ENCODE measurements at regions not wholly inside any gene's neighbourhood (a gene's known extent, or its start where the extent isn't known, plus 50 kb on each side); places are given as distances from the start of the nearest gene placed in this dataset.

DNA sequence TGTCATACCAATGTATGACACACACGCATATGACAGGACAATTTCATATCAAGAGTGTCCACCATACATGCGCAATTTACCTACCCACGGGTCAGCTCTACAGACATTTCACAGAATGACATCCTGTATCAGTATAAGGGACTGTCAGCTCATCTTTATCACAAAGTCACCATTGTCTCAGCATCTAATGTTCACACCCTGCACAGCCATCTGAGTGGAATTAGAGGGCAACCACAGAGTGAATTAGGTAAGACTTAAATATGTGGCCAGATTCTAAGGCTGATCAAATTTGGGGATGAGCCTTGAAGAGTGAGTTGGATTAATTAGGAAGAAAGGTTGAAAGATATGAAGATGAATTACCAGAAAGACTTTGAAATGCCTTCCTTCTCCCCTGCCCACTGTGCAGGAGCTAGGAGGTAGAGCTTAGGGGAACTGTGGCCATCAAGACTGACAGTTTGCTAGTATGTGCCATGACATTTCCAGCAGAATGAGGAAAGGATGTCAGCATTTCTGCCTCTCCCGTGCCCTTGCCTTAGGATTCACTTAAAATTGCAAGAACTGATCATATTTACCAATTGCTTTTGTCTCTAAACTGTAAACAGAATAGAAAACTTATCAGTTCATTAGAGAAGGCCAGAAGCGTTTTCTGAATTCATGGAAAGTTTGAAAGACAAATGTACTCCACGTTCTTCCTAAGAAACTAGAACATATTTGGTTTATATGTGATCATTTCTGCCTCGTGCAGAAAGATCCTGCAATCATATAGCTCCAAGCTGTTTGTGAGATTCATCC, 121.1 kb downstream of the DDX1 start:
- no peak for TF ChIP-seq TAF1 (IDR thresholded peaks at IDR 0.05; ENCODE audit: borderline replicate concordance, low read depth, low read length)
- TF ChIP-seq POLR2AphosphoS5 (IDR thresholded peaks at IDR 0.05; ENCODE audit: low read depth, low read length) = no peak
- TF ChIP-seq POLR2A (IDR thresholded peaks at IDR 0.05; ENCODE audit: low read depth, low read length) = no peak
- DNase-seq (ENCODE audit: insufficient read length) = no peak
- FAIRE-seq = no peak

DNA sequence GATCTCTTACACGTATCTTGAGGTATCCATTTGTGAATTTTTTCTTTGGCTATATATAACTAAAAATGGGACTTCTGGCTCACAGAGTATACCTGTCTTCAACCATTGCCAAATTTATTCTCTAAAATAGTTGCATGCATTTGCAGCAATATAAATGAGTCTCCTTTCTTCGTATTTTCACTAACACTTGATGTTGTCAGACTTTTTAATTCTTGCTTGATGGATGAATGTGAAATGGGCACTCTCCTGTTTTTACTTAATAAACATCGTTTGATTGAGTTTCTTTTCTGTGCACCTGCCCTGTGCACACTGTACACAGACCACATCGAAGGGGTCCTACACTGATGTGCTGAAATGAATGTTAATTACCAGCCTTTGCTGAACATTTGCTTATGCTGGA, 121.8 kb downstream of the DDX1 start:
- TF ChIP-seq TAF1 (IDR thresholded peaks at IDR 0.05; ENCODE audit: borderline replicate concordance, low read depth, low read length) = no peak
- no peak for TF ChIP-seq POLR2AphosphoS5 (IDR thresholded peaks at IDR 0.05; ENCODE audit: low read depth, low read length)
- TF ChIP-seq POLR2A (IDR thresholded peaks at IDR 0.05; ENCODE audit: low read depth, low read length) = no peak
- FAIRE-seq = no peak
- DNase-seq (ENCODE audit: insufficient read length) = no peak

- FAIRE-seq (no peak), DNase-seq (ENCODE audit: insufficient read length) (no peak)
- no peak for TF ChIP-seq POLR2A (IDR thresholded peaks at IDR 0.05; ENCODE audit: low read depth, low read length)
- TF ChIP-seq TAF1 (IDR thresholded peaks at IDR 0.05; ENCODE audit: borderline replicate concordance, low read depth, low read length) = no peak
- TF ChIP-seq POLR2AphosphoS5 (IDR thresholded peaks at IDR 0.05; ENCODE audit: low read depth, low read length) = no peak
Measured at GRCh38 chr2:15714002-15714401, 122.3 kb downstream of the DDX1 start.

GRCh38 chr2:15714609-15715008, 122.9 kb downstream of the DDX1 start:
- DNase-seq (ENCODE audit: insufficient read length) (no peak), FAIRE-seq (no peak)
- TF ChIP-seq POLR2A (IDR thresholded peaks at IDR 0.05; ENCODE audit: low read depth, low read length) (no peak), TAF1 (IDR thresholded peaks at IDR 0.05; ENCODE audit: borderline replicate concordance, low read depth, low read length) (no peak), POLR2AphosphoS5 (IDR thresholded peaks at IDR 0.05; ENCODE audit: low read depth, low read length) (no peak)

DNA sequence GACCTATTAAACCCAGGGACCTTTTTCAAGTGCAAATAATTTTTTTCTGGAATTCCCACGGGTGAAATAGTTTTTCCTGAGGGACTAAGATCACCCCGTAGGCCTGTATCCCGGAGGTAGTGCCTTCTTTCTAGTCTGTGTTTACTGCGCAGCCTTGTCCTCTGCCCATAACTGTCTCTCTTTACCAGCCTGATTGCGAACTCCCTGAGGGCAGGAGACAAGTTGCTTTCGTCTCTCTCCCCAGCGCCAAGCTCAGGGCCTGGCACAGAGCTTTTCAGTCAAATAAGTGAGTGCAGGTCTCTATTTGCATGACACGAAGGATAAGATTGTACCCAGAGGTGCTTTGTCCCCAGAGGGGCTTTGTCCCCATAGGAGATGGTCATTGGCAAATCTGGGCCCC, 123.9 kb downstream of the DDX1 start:
- FAIRE-seq (no peak), DNase-seq (ENCODE audit: insufficient read length) (no peak)
- TF ChIP-seq POLR2A (IDR thresholded peaks at IDR 0.05; ENCODE audit: low read depth, low read length) (no peak), POLR2AphosphoS5 (IDR thresholded peaks at IDR 0.05; ENCODE audit: low read depth, low read length) (no peak), TAF1 (IDR thresholded peaks at IDR 0.05; ENCODE audit: borderline replicate concordance, low read depth, low read length) (no peak)

DNA sequence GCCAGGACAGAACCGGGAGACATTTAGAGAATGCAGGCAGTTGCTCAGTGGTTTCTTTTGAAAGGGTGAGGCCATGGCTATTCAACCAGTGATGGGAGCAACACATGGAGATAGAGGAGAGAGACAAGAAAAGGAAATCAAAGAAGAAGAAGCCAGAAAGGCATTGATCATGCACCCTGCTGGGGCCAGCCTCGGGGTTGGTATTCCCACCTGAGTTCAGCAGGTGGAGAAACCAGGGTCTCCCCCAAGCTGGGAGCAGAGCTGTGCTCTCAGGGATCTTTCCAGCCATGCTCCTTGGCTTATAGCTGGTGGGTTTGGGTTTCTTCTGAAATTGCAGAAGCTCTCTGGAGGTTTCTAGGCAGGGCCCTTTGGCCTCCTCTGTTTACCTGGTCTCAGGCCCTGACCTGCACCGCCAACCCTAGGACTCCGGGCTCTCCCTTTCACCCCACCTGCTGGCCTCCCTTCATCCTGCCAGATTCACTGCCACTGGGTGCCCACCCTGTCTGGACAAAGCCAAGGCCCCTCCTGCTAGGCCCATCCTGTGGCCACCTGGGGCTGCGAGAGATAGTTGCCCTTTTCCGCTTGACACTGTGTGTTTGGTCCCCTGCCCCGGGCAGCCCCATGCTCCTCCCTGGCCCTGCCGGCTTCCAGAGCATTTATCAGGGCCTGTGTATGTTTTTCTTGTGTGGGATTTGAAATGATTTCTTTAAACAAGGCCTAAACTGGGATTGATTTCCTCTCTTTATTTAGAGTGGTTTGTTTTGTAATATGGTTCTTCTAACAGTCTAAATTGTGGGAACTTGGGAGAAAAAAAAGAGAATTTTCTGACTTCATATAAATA, 126.7 kb downstream of the DDX1 start:
- FAIRE-seq (no peak), DNase-seq (ENCODE audit: insufficient read length) (no peak)
- TF ChIP-seq POLR2AphosphoS5 (IDR thresholded peaks at IDR 0.05; ENCODE audit: low read depth, low read length) (no peak), POLR2A (IDR thresholded peaks at IDR 0.05; ENCODE audit: low read depth, low read length) (no peak), TAF1 (IDR thresholded peaks at IDR 0.05; ENCODE audit: borderline replicate concordance, low read depth, low read length) (no peak)

GRCh38 chr2:15718944-15719323, 127.3 kb downstream of the DDX1 start:
- FAIRE-seq = no peak
- no peak for TF ChIP-seq TAF1 (IDR thresholded peaks at IDR 0.05; ENCODE audit: borderline replicate concordance, low read depth, low read length)
- TF ChIP-seq POLR2AphosphoS5 (IDR thresholded peaks at IDR 0.05; ENCODE audit: low read depth, low read length) = no peak
- no peak for TF ChIP-seq POLR2A (IDR thresholded peaks at IDR 0.05; ENCODE audit: low read depth, low read length)
- no peak for DNase-seq (ENCODE audit: insufficient read length)

DNA sequence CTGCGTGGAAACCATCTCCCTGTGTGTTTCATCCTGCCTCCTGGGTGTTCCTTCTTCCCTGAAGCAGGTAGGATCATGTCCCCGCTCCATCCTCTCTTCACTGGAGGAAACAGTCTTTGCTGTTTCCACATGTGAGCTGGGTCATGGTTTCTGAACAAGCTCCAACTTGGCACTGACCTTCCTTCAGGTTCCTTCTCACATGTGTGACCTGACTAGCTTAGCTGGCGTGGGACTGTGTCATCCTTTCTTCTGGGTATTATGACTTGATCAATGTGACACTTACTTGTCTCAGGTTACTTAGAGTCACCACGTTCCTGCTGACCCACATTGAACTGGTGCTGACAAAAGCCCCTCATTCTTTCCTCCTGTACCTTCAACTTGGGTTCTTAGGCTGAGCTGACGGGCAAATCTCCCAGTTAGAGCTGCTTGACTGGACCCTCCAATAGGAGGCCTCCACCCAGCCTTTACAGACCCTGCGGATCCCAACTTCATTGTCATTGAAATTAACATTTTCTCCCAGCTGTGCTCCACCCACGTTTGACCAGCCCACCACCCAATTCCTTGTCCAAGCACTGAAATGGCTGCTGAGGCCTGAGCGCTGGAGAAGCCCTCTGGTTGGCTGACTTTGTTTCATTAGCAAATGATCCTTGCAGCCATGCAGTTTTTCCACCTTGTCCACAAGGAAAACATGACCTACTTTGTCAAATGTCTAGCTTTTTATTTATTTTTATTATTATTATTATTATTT, 128.1 kb downstream of the DDX1 start:
- no peak for FAIRE-seq
- DNase-seq (ENCODE audit: insufficient read length) = no peak
- TF ChIP-seq POLR2A (IDR thresholded peaks at IDR 0.05; ENCODE audit: low read depth, low read length) (no peak), TAF1 (IDR thresholded peaks at IDR 0.05; ENCODE audit: borderline replicate concordance, low read depth, low read length) (no peak), POLR2AphosphoS5 (IDR thresholded peaks at IDR 0.05; ENCODE audit: low read depth, low read length) (no peak)

GRCh38 chr2:15720561-15721307, 129.1 kb downstream of the DDX1 start:
- FAIRE-seq = no peak

DNA sequence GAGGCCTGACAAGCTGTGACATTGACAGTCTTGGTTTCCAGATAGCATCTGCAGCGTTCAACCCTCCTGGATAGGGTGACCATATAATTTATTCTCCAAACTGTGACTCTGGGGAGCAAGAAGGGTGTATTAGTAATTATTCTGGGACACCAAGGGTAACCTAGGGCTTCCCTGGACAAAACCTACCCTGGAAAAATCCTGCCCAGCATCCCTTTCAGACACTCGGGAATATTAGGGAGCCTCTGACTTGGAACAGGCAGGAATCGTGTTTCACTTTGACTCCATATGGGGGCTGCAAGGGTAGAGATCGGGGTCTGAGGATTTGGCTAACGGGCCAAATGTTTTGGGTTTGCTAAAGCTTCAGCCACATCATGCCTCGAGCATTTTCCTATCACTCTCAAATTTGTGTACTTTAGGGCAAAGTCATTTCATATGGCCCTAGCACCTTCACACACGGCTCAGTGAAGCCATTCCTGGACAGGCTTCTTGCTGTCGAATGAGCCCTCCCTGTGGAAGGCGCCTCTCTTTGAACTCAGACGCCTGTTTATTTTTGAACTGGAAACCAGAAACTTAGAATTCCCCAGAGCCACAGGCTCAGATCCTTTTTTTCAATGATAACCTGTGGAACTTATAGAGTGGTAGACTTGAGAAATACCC, 129.9 kb downstream of the DDX1 start:
- TF ChIP-seq POLR2A (IDR thresholded peaks at IDR 0.05; ENCODE audit: low read depth, low read length) (no peak), TAF1 (IDR thresholded peaks at IDR 0.05; ENCODE audit: borderline replicate concordance, low read depth, low read length) (no peak), POLR2AphosphoS5 (IDR thresholded peaks at IDR 0.05; ENCODE audit: low read depth, low read length) (no peak)
- DNase-seq (ENCODE audit: insufficient read length) (no peak), FAIRE-seq (no peak)

More at GRCh38 chr2:15720561-15721307, 129.1 kb downstream of the DDX1 start:
- TF ChIP-seq POLR2AphosphoS5 (IDR thresholded peaks at IDR 0.05; ENCODE audit: low read depth, low read length) (no peak), TAF1 (IDR thresholded peaks at IDR 0.05; ENCODE audit: borderline replicate concordance, low read depth, low read length) (no peak), POLR2A (IDR thresholded peaks at IDR 0.05; ENCODE audit: low read depth, low read length) (no peak)
- no peak for DNase-seq (ENCODE audit: insufficient read length)

Measured in GM12892 (cell line).